CD14-positive monocyte (primary cell): ENCODE measurements at regions not wholly inside any gene's neighbourhood (a gene's known extent, or its start where the extent isn't known, plus 50 kb on each side); places are given as distances from the start of the nearest gene placed in this dataset.

ENCODE experiments used
- DNase-seq, 3 donors: peaks; one replicate each; pipeline ENCODE4 v3.0.0-alpha.2; 2011 to 2022
- H2AFZ ChIP-seq: 2 replicates; pipeline ENCODE4 v1.6.0; 2012; ENCODE audit warnings: mild to moderate bottlenecking, low read depth, low read length, inconsistent platforms; ENCODE audit not compliant: insufficient read depth, poor library complexity, severe bottlenecking
- H3K27ac ChIP-seq, 2 donors: 1 replicate in 1 of 2; 2 replicates in 1 of 2; pipeline ENCODE4 v1.5.1; 2012 to 2013; ENCODE audit warnings: low read length in 2 of 2, control low read depth in 1 of 2, inconsistent platforms in 1 of 2, low read depth in 1 of 2, mild to moderate bottlenecking in 1 of 2
- H3K27me3 ChIP-seq, 2 donors: one replicate each; pipeline versions ENCODE4 v1.6.0 to v1.6.1; 2011 to 2013; ENCODE audit warnings: low read length in 2 of 2; ENCODE audit not compliant: control insufficient read depth in 2 of 2, insufficient read depth in 2 of 2
- H3K36me3 ChIP-seq, 2 donors: replicated peaks in 1 of 2; 1 replicate in 1 of 2; 2 replicates in 1 of 2; pipeline versions ENCODE4 v1.5.1 to v1.6.1; 2012 to 2013; ENCODE audit warnings: low read length in 2 of 2, control low read depth in 1 of 2, inconsistent platforms in 1 of 2, mild to moderate bottlenecking in 1 of 2; ENCODE audit not compliant: insufficient read depth in 2 of 2, control insufficient read depth in 1 of 2
- H3K4me1 ChIP-seq, 2 donors: 1 replicate in 1 of 2; 2 replicates in 1 of 2; pipeline versions ENCODE4 v1.5.1 to v1.6.1; 2012 to 2013; ENCODE audit warnings: low read length in 2 of 2, control low read depth in 1 of 2, inconsistent platforms in 1 of 2, mild to moderate bottlenecking in 1 of 2, moderate library complexity in 1 of 2; ENCODE audit not compliant: insufficient read depth in 2 of 2, control insufficient read depth in 1 of 2
- H3K4me2 ChIP-seq: replicated peaks from 2 replicates; pipeline ENCODE3; 2012; ENCODE audit warnings: low read length, moderate library complexity, mild to moderate bottlenecking; ENCODE audit not compliant: poor library complexity, severe bottlenecking; ENCODE audit errors: extremely low read depth
- H3K4me3 ChIP-seq, 3 experiments: fragments of 200-600 bp in 1 of 3; sonication (generic) in 1 of 3; replicated peaks in 1 of 3; 1 replicate in 2 of 3; 2 replicates in 1 of 3; pipeline ENCODE4 v1.5.1; 2011 to 2013; ENCODE audit warnings: low read length in 3 of 3, mild to moderate bottlenecking in 3 of 3, control low read depth in 2 of 3, low read depth in 2 of 3, inconsistent platforms in 1 of 3, moderate library complexity in 1 of 3
- H3K79me2 ChIP-seq: 2 replicates; pipeline ENCODE4 v1.6.0; 2012; ENCODE audit warnings: mild to moderate bottlenecking, control low read depth, inconsistent platforms, low read length, moderate library complexity; ENCODE audit not compliant: insufficient read depth
- H3K9ac ChIP-seq: 2 replicates; pipeline ENCODE4 v1.6.0; 2017; ENCODE audit warnings: low read length, mild to moderate bottlenecking; ENCODE audit not compliant: insufficient read depth, poor library complexity, severe bottlenecking
- H3K9me3 ChIP-seq, 2 donors: replicated peaks in 1 of 2; 1 replicate in 1 of 2; 2 replicates in 1 of 2; pipeline versions ENCODE4 v1.5.1 to v1.6.1; 2012 to 2013; ENCODE audit warnings: low read length in 2 of 2, control low read depth in 1 of 2; ENCODE audit not compliant: control insufficient read depth in 1 of 2, insufficient read depth in 1 of 2
- H4K20me1 ChIP-seq: 2 replicates; pipeline ENCODE4 v1.6.0; 2012; ENCODE audit warnings: mild to moderate bottlenecking, low read length, control low read depth, moderate library complexity; ENCODE audit not compliant: insufficient read depth
- H3K27ac Mint-ChIP-seq, 7 donors: one replicate each; pipeline ENCODE4 v1.8.0; 2020; ENCODE audit warnings: mild to moderate bottlenecking in 7 of 7, mixed read lengths in 7 of 7, moderate library complexity in 6 of 7, inconsistent platforms in 2 of 7
- H3K27me3 Mint-ChIP-seq, 3 donors: one replicate each; pipeline ENCODE4 v1.8.0; 2021 to 2022; ENCODE audit warnings: low read depth in 3 of 3, mild to moderate bottlenecking in 3 of 3, mixed read lengths in 3 of 3, moderate library complexity in 3 of 3, inconsistent platforms in 1 of 3
- H3K36me3 Mint-ChIP-seq, 2 donors: one replicate each; pipeline ENCODE4 v1.8.0; 2020; ENCODE audit warnings: mixed read lengths in 2 of 2, inconsistent platforms in 1 of 2, mild to moderate bottlenecking in 1 of 2
- H3K4me1 Mint-ChIP-seq: one replicate; pipeline ENCODE4 v1.8.0; 2020; ENCODE audit warnings: mild to moderate bottlenecking, mixed read lengths
- H3K4me3 Mint-ChIP-seq, 2 donors: one replicate each; pipeline ENCODE4 v1.8.0; 2020; ENCODE audit warnings: mild to moderate bottlenecking in 2 of 2, mixed read lengths in 2 of 2, moderate library complexity in 1 of 2
- H3K9me3 Mint-ChIP-seq, 7 donors: one replicate each; pipeline ENCODE4 v1.8.0; 2020 to 2022; ENCODE audit warnings: mixed read lengths in 7 of 7, mild to moderate bottlenecking in 6 of 7, moderate library complexity in 6 of 7, inconsistent platforms in 2 of 7
- CTCF ChIP-seq: fragments of 200-600 bp; IDR thresholded peaks from one replicate; pipeline ENCODE4 v1.8.0; 2022; ENCODE audit warnings: antibody characterized with exemption, mild to moderate bottlenecking
- WGBS: methylation state at CpG from one replicate; pipeline ENCODE4 v1.1.5; 2013; ENCODE audit warnings: missing lambda C conversion rate; ENCODE audit not compliant: insufficient coverage; 5-methylcytosine and 5-hydroxymethylcytosine counted together
- intact Hi-C, 2 donors: fragments of 100-400 bp; cut with micrococcal nuclease; formaldehyde crosslinking; loops; one replicate each; pipeline versions ENCODE4 v1.15.0 to v1.15.1; 2023

GRCh38 chr17:79396696-79397095, 214.2 kb downstream of the RBFOX3 start:
- H3K27me3 ChIP-seq = peaks cover 0 to 40% of the 10 kb centered on the region in 2 donors
- no peak overlapping the region for H2AFZ ChIP-seq
- TF ChIP-seq CTCF = no peak
- no peak overlapping the region for H3K4me3 Mint-ChIP-seq
- peaks cover 2 to 9% (median 6%) of the 10 kb centered on the region in 7 donors for H3K9me3 Mint-ChIP-seq
- H3K36me3 Mint-ChIP-seq = no peaks in the 10 kb centered on the region
- peaks cover 36 to 49% (median 36%) of the 10 kb centered on the region in 3 donors for H3K27me3 Mint-ChIP-seq
- no peak for DNase-seq
- H3K4me1 Mint-ChIP-seq = peaks cover 12% of the 10 kb centered on the region
- H3K4me2 ChIP-seq = no peak overlapping the region
- H3K36me3 ChIP-seq = no peaks in the 10 kb centered on the region
- H3K27ac Mint-ChIP-seq = no peak overlapping the region
- intact Hi-C loops = no loop called here
- H3K4me1 ChIP-seq = peaks cover 0 to 4% of the 10 kb centered on the region in 2 donors
- no peak overlapping the region for H3K9ac ChIP-seq
- WGBS = 66% methylated on average over 6 of the region's 13 CpGs
- H4K20me1 ChIP-seq = no peaks in the 10 kb centered on the region
- peaks cover 0 to 4% of the 10 kb centered on the region in 2 donors for H3K9me3 ChIP-seq
- no peak overlapping the region for H3K4me3 ChIP-seq
- no peak overlapping the region for H3K27ac ChIP-seq
- no peaks in the 10 kb centered on the region for H3K79me2 ChIP-seq

- H3K27ac Mint-ChIP-seq = no peak overlapping the region
- TF ChIP-seq CTCF = no peak
- H2AFZ ChIP-seq = no peak overlapping the region
- H3K9me3 ChIP-seq = peaks cover 0 to 4% of the 10 kb centered on the region in 2 donors
- H3K4me2 ChIP-seq = no peak overlapping the region
- H3K9me3 Mint-ChIP-seq = peaks cover 2 to 8% (median 6%) of the 10 kb centered on the region in 7 donors
- no peaks in the 10 kb centered on the region for H4K20me1 ChIP-seq
- no peaks in the 10 kb centered on the region for H3K4me1 ChIP-seq
- no peaks in the 10 kb centered on the region for H3K36me3 ChIP-seq
- no peak overlapping the region for H3K9ac ChIP-seq
- H3K79me2 ChIP-seq = no peaks in the 10 kb centered on the region
- peaks cover 2% of the 10 kb centered on the region for H3K4me1 Mint-ChIP-seq
- peaks cover 31 to 49% (median 35%) of the 10 kb centered on the region in 3 donors for H3K27me3 Mint-ChIP-seq
- H3K36me3 Mint-ChIP-seq = no peaks in the 10 kb centered on the region
- no peak for DNase-seq
- 90% methylated on average over 13 of the region's 13 CpGs for WGBS
- no peak overlapping the region for H3K4me3 Mint-ChIP-seq
- H3K27ac ChIP-seq = no peak overlapping the region
- peaks cover 0 to 32% of the 10 kb centered on the region in 2 donors for H3K27me3 ChIP-seq
- H3K4me3 ChIP-seq = no peak overlapping the region
- intact Hi-C loops = no loop called here
These were observed 215.3 kb downstream of the RBFOX3 start for GRCh38 chr17:79395545-79395944.
